Prostate gland (tissue), 2 donors: ENCODE measurements at regions not wholly inside any gene's neighbourhood (a gene's known extent, or its start where the extent isn't known, plus 50 kb on each side); places are given as distances from the start of the nearest gene placed in this dataset.

Experiments used
- DNase-seq: peaks from one replicate; pipeline ENCODE4 v3.0.0-alpha.2; 2019; ENCODE audit warnings: low spot score
- H3K27ac ChIP-seq, 2 donors: fragments of 200-600 bp; sonication (generic); 2 replicates each; pipeline ENCODE4 v1.5.1; 2017 to 2019
- H3K27me3 ChIP-seq: fragments of 200-600 bp; sonication (generic); replicated peaks from 2 replicates; pipeline ENCODE4 v1.5.1; 2019; ENCODE audit not compliant: insufficient read depth
- H3K36me3 ChIP-seq, 2 donors: fragments of 200-600 bp; sonication (generic); 1 replicate in 1 of 2; 2 replicates in 1 of 2; pipeline versions ENCODE4 v1.5.1 to v1.8.1; 2017 to 2019
- H3K4me1 ChIP-seq: fragments of 200-600 bp; sonication (generic); replicated peaks from 2 replicates; pipeline ENCODE4 v1.5.1; 2019
- H3K4me3 ChIP-seq, 2 donors: fragments of 200-600 bp; sonication (generic); 2 replicates each; pipeline ENCODE4 v1.5.1; 2017 to 2019
- H3K9me3 ChIP-seq: fragments of 200-600 bp; sonication (generic); 2 replicates; pipeline ENCODE4 v1.5.1; 2017
- POLR2A ChIP-seq: fragments of 450-650 bp; IDR thresholded peaks from one replicate; pipeline ENCODE4 v1.6.1; 2016; ENCODE audit warnings: antibody characterized with exemption, mild to moderate bottlenecking
- POLR2AphosphoS5 ChIP-seq: sonication (generic); formaldehyde crosslinking; IDR thresholded peaks from one replicate; pipeline ENCODE4 v1.6.1; 2017; ENCODE audit warnings: antibody characterized with exemption
- WGBS: methylation state at CpG from one replicate; pipeline ENCODE4 v1.1.5; 2018; 5-methylcytosine and 5-hydroxymethylcytosine counted together
- intact Hi-C: fragments of 100-400 bp; cut with DNase I; formaldehyde crosslinking; loops from one replicate; pipeline ENCODE4 v1.14.2; 2022
- TF ChIP-seq, protein P1 (sequence below), 4 experiments: fragments of 200-600 bp in 2 of 4; fragments of 450-650 bp in 2 of 4; sonication (generic) in 2 of 4; IDR thresholded peaks; 1 replicate in 3 of 4; 2 replicates in 1 of 4; pipeline ENCODE4 v1.5.1; 2016 to 2019; ENCODE audit warnings: antibody characterized with exemption in 4 of 4, mild to moderate bottlenecking in 2 of 4, moderate library complexity in 2 of 4

DNA sequence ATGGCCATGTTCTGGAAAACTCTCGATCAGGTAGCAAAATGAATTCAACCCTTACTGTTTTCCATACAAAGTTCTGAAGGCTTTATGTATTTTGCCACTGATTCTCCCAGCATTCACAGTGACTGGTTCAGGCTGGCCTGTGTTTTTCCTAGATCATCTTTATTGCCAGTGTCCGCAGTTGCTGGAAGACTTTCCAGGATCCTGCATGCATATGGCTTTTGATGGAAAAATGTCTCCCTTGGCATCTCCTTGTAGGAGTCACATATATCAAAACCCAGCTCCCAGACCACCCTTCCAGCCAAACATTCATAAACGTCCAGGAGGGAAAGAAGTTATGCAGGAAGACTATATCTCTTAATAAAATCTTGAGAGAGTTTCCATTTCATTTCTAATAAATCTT lies 588.8 kb downstream of the MAFB start:
- Histone ChIP-seq H3K27me3 (no peaks in the 10 kb centered on the region), H3K36me3 (no peaks in the 10 kb centered on the region), H3K9me3 (no peaks in the 10 kb centered on the region), H3K27ac (no peak overlapping the region), H3K4me1 (no peaks in the 10 kb centered on the region), H3K4me3 (no peak overlapping the region)
- intact Hi-C loops = no loop called here
- TF ChIP-seq POLR2A = no peak
- TF ChIP-seq POLR2AphosphoS5 = no peak
- TF ChIP-seq, protein P1, sequence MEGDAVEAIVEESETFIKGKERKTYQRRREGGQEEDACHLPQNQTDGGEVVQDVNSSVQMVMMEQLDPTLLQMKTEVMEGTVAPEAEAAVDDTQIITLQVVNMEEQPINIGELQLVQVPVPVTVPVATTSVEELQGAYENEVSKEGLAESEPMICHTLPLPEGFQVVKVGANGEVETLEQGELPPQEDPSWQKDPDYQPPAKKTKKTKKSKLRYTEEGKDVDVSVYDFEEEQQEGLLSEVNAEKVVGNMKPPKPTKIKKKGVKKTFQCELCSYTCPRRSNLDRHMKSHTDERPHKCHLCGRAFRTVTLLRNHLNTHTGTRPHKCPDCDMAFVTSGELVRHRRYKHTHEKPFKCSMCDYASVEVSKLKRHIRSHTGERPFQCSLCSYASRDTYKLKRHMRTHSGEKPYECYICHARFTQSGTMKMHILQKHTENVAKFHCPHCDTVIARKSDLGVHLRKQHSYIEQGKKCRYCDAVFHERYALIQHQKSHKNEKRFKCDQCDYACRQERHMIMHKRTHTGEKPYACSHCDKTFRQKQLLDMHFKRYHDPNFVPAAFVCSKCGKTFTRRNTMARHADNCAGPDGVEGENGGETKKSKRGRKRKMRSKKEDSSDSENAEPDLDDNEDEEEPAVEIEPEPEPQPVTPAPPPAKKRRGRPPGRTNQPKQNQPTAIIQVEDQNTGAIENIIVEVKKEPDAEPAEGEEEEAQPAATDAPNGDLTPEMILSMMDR (IDR thresholded peaks at IDR 0.05) = no peak
- DNase-seq = no peak
- whole genome bisulfite sequencing = 47% methylated on average over 3 of the region's 3 CpGs

DNA sequence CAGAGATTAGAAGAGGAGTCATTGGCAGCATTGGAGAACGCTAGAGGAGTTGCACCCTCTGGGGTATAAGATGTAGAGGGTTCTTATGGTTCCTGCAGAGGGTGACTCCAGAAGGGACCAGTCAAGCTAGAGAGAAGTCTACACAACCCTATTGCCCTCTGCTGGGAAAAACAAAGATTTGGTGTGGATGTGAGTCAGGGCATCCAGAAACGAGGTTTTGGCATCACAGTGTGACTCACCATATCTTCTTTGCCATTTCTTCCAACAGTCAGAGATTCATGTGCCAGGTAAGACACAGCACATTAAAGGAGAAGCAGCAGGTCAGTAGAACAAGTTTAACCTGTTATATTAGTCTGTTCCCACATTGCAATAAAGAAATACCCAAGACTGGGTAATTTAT lies 598.8 kb downstream of the MAFB start:
- Histone ChIP-seq H3K36me3 (no peaks in the 10 kb centered on the region), H3K27me3 (no peaks in the 10 kb centered on the region), H3K27ac (no peak overlapping the region), H3K9me3 (no peaks in the 10 kb centered on the region), H3K4me3 (no peak overlapping the region), H3K4me1 (no peaks in the 10 kb centered on the region)
- WGBS = 44% methylated on average over 2 of the region's 2 CpGs
- DNase-seq = no peak
- TF ChIP-seq POLR2A (no peak), POLR2AphosphoS5 (no peak)
- TF ChIP-seq, protein P1 (IDR thresholded peaks at IDR 0.05) = no peak
- intact Hi-C loops = no loop called here

GRCh38 chr20:40087496-40087895 lies 601.5 kb downstream of the MAFB start:
- no peaks in the 10 kb centered on the region for H3K36me3 ChIP-seq
- no peak overlapping the region for H3K27ac ChIP-seq
- intact Hi-C loops = no loop called here
- no peak for DNase-seq
- H3K4me1 ChIP-seq = no peaks in the 10 kb centered on the region
- no peaks in the 10 kb centered on the region for H3K27me3 ChIP-seq
- H3K9me3 ChIP-seq = no peaks in the 10 kb centered on the region
- H3K4me3 ChIP-seq = no peak overlapping the region
- TF ChIP-seq POLR2A = no peak
- TF ChIP-seq, protein P1 (IDR thresholded peaks at IDR 0.05) = no peak
- TF ChIP-seq POLR2AphosphoS5 = no peak

DNA sequence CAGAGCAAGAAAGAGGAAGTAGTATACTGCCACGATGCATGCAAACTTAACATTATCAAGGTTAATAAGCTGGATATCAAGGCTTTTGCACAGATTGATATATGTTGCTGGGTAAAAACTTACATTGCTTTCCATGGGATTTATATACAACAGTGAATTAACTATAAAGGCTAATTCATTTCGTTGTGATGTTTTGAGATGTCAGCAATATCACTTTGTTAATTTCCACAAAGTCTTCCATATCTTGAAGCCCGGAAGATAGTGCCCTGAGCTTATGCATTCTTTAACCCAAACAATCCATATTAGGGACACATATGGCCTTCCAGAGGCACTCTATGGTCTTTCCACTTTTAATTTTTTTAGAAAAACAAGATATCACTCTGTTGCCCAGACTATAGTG lies 603.5 kb downstream of the MAFB start:
- Histone ChIP-seq H3K27me3 (no peaks in the 10 kb centered on the region), H3K9me3 (no peaks in the 10 kb centered on the region), H3K4me3 (no peak overlapping the region), H3K27ac (no peak overlapping the region), H3K4me1 (no peaks in the 10 kb centered on the region), H3K36me3 (no peaks in the 10 kb centered on the region)
- intact Hi-C loops = no loop called here
- 89% methylated on average over 3 of the region's 3 CpGs for WGBS
- TF ChIP-seq POLR2A (no peak), POLR2AphosphoS5 (no peak)
- TF ChIP-seq, protein P1 (IDR thresholded peaks at IDR 0.05) = no peak
- DNase-seq = no peak

DNA sequence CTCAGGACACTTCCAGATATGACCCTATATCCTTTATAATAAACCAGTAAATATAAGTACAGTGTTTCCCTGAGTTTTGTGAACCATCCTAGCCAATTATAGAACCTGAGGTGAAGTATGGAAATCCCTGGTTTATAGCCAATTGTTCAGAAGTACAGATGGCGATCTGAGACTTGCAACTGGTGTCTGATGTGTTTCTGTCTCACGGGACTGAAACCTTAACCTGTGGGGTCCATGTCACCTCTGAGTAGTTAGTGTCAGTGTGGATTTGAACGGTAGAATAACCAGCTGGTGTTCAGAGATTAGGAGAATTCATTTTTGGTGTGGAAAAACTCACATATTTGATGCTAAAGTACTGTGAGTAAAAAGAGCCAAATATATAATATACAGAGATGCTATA lies 606.6 kb downstream of the MAFB start:
- intact Hi-C loops = no loop called here
- WGBS = 94% methylated on average over 3 of the region's 3 CpGs

More for the DNA sequence above, 606.6 kb downstream of the MAFB start:
- Histone ChIP-seq H3K27me3 (no peaks in the 10 kb centered on the region), H3K4me3 (no peak overlapping the region), H3K4me1 (no peaks in the 10 kb centered on the region), H3K27ac (no peak overlapping the region), H3K36me3 (no peaks in the 10 kb centered on the region), H3K9me3 (no peaks in the 10 kb centered on the region)
- DNase-seq = no peak
- no peak for TF ChIP-seq POLR2AphosphoS5
